Erythroblast (primary cell): ENCODE measurements at regions not wholly inside any gene's neighbourhood (a gene's known extent, or its start where the extent isn't known, plus 50 kb on each side); places are given as distances from the start of the nearest gene placed in this dataset.

Source experiments
- GATA1 ChIP-seq: IDR thresholded peaks from 2 replicates; pipeline ENCODE4 v1.6.1; 2011; ENCODE audit warnings: low read depth, mild to moderate bottlenecking, control low read depth, low read length, moderate library complexity
- POLR2A ChIP-seq: IDR thresholded peaks from 2 replicates; pipeline ENCODE4 v1.6.1; 2011; ENCODE audit warnings: mild to moderate bottlenecking, low read length

DNA sequence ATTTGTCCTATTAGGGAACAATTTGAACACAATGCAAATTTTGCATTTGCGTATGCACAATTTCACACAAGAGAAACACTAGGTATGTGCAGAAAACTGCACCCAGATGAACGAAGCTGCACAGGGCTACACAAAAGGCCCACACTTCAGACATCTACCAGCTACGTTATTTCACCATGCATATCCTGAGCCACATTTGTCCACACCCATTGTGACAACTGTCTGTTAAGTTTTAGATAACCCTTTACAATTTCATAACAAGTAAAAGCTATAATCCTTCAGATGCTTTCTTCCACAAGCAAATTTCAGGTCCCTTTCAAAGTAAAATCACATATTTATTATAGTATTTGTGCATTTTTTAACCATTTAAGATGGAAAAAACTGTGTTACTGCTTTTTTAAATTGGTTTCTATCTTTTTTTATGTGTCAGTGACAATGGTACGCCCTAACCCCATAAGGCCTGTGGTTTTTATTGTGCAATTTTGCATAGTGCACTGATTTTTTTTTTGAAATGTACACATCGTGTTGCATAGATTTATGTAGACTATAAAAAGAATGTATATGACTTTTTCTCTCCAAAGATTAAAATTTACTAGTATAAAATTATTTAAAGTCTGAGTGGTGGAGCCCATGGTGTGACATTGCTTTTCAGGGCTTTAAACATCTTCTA is 87.8 kb upstream of the BTG1 start:
- TF ChIP-seq POLR2A (no peak), GATA1 (no peak)
